Esophagus muscularis mucosa (tissue), 4 donors: ENCODE measurements at regions not wholly inside any gene's neighbourhood (a gene's known extent, or its start where the extent isn't known, plus 50 kb on each side); places are given as distances from the start of the nearest gene placed in this dataset.

Source experiments
- DNase-seq: peaks from one replicate; pipeline ENCODE4 v3.0.0-alpha.2; 2017; ENCODE audit errors: extremely low spot score
- H3K27ac ChIP-seq, 4 donors: fragments of 200-600 bp; sonication (generic); replicated peaks in 1 of 4; 1 replicate in 3 of 4; 2 replicates in 1 of 4; pipeline ENCODE4 v1.5.1; 2016 to 2019; ENCODE audit warnings: mild to moderate bottlenecking in 1 of 4
- H3K27me3 ChIP-seq, 4 donors: fragments of 200-600 bp; sonication (generic); one replicate each; pipeline versions ENCODE4 v1.5.1 to v1.6.0; 2016 to 2019
- H3K36me3 ChIP-seq, 4 donors: fragments of 200-600 bp; sonication (generic); one replicate each; pipeline ENCODE4 v1.5.1; 2016 to 2019
- H3K4me1 ChIP-seq, 4 donors: fragments of 200-600 bp; sonication (generic); one replicate each; pipeline ENCODE4 v1.5.1; 2016 to 2019
- H3K4me3 ChIP-seq, 4 donors: fragments of 200-600 bp; sonication (generic); 1 replicate in 2 of 4; 2 replicates in 2 of 4; pipeline ENCODE4 v1.5.1; 2016 to 2019; ENCODE audit warnings: mild to moderate bottlenecking in 4 of 4, moderate library complexity in 1 of 4
- H3K9me3 ChIP-seq, 4 donors: fragments of 200-600 bp; sonication (generic); 1 replicate in 3 of 4; 2 replicates in 1 of 4; pipeline ENCODE4 v1.5.1; 2016 to 2019
- EP300 ChIP-seq: sonication (generic); formaldehyde crosslinking; IDR thresholded peaks from one replicate; pipeline ENCODE4 v1.6.1; 2017; ENCODE audit warnings: antibody characterized with exemption
- POLR2A ChIP-seq: fragments of 450-650 bp; IDR thresholded peaks from one replicate; pipeline ENCODE4 v1.6.1; 2017; ENCODE audit warnings: antibody characterized with exemption, moderate library complexity, mild to moderate bottlenecking, low read depth
- POLR2AphosphoS5 ChIP-seq, 2 donors: sonication (generic); formaldehyde crosslinking; IDR thresholded peaks; one replicate each; pipeline ENCODE4 v1.6.1; 2017; ENCODE audit warnings: antibody characterized with exemption in 2 of 2
- WGBS: methylation state at CpG from one replicate; pipeline ENCODE4 v1.1.5; 2018; 5-methylcytosine and 5-hydroxymethylcytosine counted together
- intact Hi-C: fragments of 100-400 bp; cut with DNase I; formaldehyde crosslinking; loops from one replicate; pipeline ENCODE4 v1.15.1; 2023
- TF ChIP-seq, protein P1 (sequence below), 3 experiments: fragments of 200-600 bp in 2 of 3; fragments of 450-650 bp in 1 of 3; sonication (generic) in 2 of 3; IDR thresholded peaks; one replicate each; pipeline ENCODE4 v1.5.1; 2017 to 2019; ENCODE audit warnings: antibody characterized with exemption in 3 of 3, mild to moderate bottlenecking in 2 of 3, moderate library complexity in 1 of 3

DNA sequence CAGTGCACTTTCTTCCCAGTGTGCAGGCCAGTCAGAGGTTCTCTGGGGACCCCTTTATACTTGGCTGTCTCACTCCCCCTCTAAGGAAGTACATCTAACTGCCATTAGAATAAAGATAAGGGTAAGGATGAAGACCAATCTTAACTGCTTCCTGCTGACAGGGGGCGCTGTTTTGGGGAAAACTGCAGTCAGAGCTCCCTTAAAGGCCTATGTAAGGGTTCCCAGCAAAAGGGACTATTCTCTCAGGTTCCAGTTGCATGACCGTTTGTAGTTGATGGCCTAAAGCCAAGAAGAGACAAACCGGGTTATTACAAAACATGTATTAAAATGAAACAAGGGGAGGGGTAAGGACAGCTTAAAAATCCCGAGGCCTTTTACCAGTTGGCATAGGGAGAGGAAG, 115.6 kb upstream of the SPIN4 start:
- no peaks in the 10 kb centered on the region for H3K27me3 ChIP-seq
- 56% methylated on average over 4 of the region's 4 CpGs for WGBS
- intact Hi-C loops = no loop called here
- no peaks in the 10 kb centered on the region for H3K4me1 ChIP-seq
- DNase-seq = no peak
- H3K36me3 ChIP-seq = no peaks in the 10 kb centered on the region
- H3K27ac ChIP-seq = no peak overlapping the region
- TF ChIP-seq EP300 = no peak
- no peak for TF ChIP-seq POLR2A
- no peak for TF ChIP-seq POLR2AphosphoS5 (IDR thresholded peaks at IDR 0.05)
- TF ChIP-seq, protein P1, sequence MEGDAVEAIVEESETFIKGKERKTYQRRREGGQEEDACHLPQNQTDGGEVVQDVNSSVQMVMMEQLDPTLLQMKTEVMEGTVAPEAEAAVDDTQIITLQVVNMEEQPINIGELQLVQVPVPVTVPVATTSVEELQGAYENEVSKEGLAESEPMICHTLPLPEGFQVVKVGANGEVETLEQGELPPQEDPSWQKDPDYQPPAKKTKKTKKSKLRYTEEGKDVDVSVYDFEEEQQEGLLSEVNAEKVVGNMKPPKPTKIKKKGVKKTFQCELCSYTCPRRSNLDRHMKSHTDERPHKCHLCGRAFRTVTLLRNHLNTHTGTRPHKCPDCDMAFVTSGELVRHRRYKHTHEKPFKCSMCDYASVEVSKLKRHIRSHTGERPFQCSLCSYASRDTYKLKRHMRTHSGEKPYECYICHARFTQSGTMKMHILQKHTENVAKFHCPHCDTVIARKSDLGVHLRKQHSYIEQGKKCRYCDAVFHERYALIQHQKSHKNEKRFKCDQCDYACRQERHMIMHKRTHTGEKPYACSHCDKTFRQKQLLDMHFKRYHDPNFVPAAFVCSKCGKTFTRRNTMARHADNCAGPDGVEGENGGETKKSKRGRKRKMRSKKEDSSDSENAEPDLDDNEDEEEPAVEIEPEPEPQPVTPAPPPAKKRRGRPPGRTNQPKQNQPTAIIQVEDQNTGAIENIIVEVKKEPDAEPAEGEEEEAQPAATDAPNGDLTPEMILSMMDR (IDR thresholded peaks at IDR 0.05) = no peak
- no peak overlapping the region for H3K4me3 ChIP-seq
- peaks cover 0 to 19% (median 0%) of the 10 kb centered on the region in 4 donors for H3K9me3 ChIP-seq

DNA sequence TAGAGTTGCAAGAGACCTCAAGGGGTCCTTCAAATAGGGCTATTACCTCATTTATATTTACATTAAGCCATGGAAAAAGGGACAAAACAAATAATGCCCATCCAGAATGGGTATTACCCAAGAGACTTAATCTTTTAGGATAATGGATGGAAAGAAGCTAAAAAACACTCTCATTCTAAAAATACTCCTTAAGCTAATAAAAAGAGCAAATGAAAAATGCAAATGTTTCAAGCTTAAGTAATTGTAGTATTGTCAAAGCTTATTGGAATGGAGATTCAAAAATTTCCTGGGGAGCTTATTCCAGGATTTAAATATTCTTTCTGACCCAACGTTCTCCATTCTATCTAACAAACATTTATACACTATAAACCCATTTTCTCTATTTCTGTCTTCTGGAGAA, 107.8 kb upstream of the SPIN4 start:
- TF ChIP-seq EP300 (no peak), POLR2AphosphoS5 (IDR thresholded peaks at IDR 0.05) (no peak), POLR2A (no peak)
- TF ChIP-seq, protein P1 (IDR thresholded peaks at IDR 0.05) = no peak
- Histone ChIP-seq H3K4me1 (no peaks in the 10 kb centered on the region), H3K36me3 (no peaks in the 10 kb centered on the region), H3K27ac (no peak overlapping the region), H3K27me3 (no peaks in the 10 kb centered on the region), H3K4me3 (no peak overlapping the region), H3K9me3 (no peaks in the 10 kb centered on the region)
- WGBS = 35% methylated on average over 1 of the region's 1 CpG
- intact Hi-C loops = no loop called here
- DNase-seq = no peak

DNA sequence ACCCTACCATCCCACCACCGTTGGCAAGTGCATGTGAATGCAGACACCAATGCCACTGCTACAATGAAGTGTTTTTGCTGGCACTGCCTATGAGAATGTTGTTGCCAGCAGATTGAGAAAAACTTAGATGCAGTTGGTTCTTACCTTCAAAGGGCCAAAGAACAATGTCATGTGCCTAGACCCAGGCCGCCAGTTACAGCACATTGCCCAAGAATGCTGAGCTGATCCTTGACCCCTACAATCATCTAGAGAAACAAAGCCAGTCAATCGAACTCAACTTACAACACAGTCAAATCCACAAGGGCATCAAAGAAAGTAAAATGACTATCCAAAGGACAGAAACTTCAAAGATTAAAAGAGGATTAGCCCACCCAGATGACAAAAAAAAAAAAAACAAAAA, 102.4 kb upstream of the SPIN4 start:
- no peak for TF ChIP-seq EP300
- no peak for TF ChIP-seq POLR2AphosphoS5 (IDR thresholded peaks at IDR 0.05)
- TF ChIP-seq POLR2A = no peak
- Histone ChIP-seq H3K27ac (no peak overlapping the region), H3K4me1 (no peaks in the 10 kb centered on the region), H3K9me3 (no peaks in the 10 kb centered on the region), H3K36me3 (peaks cover 0 to 6% (median 4%) of the 10 kb centered on the region in 4 donors), H3K4me3 (no peak overlapping the region), H3K27me3 (no peaks in the 10 kb centered on the region)
- intact Hi-C loops = no loop called here
- 73% methylated on average over 3 of the region's 3 CpGs for WGBS
- no peak for DNase-seq

DNA sequence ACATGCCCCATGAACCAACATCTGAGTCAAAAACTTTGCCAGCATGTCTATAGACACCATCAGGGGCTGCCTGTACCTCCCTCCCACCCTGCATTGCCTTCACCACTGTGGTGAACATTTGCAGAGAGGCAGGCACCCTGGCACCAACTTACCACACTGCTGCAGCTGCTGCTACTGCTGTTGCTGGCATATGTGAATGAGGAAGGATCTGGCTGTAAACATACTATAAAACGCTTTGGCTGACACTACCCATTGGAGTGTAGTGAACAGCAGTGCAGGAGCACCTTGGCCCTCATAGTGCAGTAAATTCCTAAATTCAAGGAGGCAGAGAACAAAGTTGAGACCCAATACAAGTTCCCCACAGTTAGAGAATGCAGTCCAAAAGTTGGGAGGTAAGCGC, 90.6 kb upstream of the SPIN4 start:
- WGBS = 95% methylated on average over 2 of the region's 2 CpGs
- TF ChIP-seq POLR2AphosphoS5 (IDR thresholded peaks at IDR 0.05) = no peak
- TF ChIP-seq, protein P1 (IDR thresholded peaks at IDR 0.05) = no peak
- no peak for TF ChIP-seq POLR2A
- TF ChIP-seq EP300 = no peak
- Histone ChIP-seq H3K27me3 (no peaks in the 10 kb centered on the region), H3K4me3 (no peak overlapping the region), H3K9me3 (peaks cover 0 to 3% (median 0%) of the 10 kb centered on the region in 4 donors), H3K27ac (no peak overlapping the region), H3K4me1 (no peaks in the 10 kb centered on the region), H3K36me3 (no peaks in the 10 kb centered on the region)
- intact Hi-C loops = no loop called here
- DNase-seq = no peak

DNA sequence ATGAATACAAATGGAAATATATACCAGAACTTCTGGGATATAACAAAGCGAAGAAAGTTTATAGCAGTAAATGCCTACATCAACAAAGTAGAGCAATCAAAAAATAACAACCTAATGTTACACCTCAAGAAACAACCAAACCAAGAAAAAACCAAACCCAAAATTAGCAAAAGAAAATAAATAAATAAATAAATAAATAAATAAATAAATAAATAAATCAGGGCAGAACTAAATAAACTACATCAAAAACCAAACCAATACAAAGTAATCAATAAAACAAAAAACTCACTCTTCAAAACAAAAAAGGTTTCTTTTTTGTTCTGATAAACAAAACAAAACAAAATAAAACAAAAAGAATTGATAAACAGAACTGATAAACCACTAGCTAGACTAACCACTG, 88.4 kb upstream of the SPIN4 start:
- intact Hi-C loops = no loop called here
- Histone ChIP-seq H3K36me3 (no peaks in the 10 kb centered on the region), H3K9me3 (no peaks in the 10 kb centered on the region), H3K27me3 (no peaks in the 10 kb centered on the region), H3K4me3 (no peak overlapping the region), H3K27ac (no peak overlapping the region), H3K4me1 (no peaks in the 10 kb centered on the region)
- DNase-seq = no peak
- 100% methylated on average over 1 of the region's 1 CpG for WGBS
- TF ChIP-seq POLR2A (no peak), EP300 (no peak), POLR2AphosphoS5 (IDR thresholded peaks at IDR 0.05) (no peak)
- TF ChIP-seq, protein P1 (IDR thresholded peaks at IDR 0.05) = no peak
